ENCODE measurements at regions not wholly inside any gene's neighbourhood (a gene's known extent, or its start where the extent isn't known, plus 50 kb on each side); places are given as distances from the start of the nearest gene placed in this dataset.
A peak's percentile ranks its signal among the peaks of the same experiment; 100 is the strongest.

GRCh38 chr4:125744891-125745364 is 430.2 kb downstream of the FAT4 start:
- DNase-seq (ENCODE audit: low read depth, low spot score): no peak

- DNase-seq (ENCODE audit: low read depth, low spot score): no peak
These were observed 434.6 kb downstream of the FAT4 start for GRCh38 chr4:125749354-125749753.

GRCh38 chr4:125750399-125750798 is 435.6 kb downstream of the FAT4 start:
- DNase-seq (ENCODE audit: low read depth, low spot score): no peak

- DNase-seq (ENCODE audit: low read depth, low spot score): peak; percentile 54
These were observed 436.2 kb downstream of the FAT4 start for GRCh38 chr4:125750828-125751466.

GRCh38 chr4:125758438-125758837 is 443.7 kb downstream of the FAT4 start:
- DNase-seq (ENCODE audit: low read depth, low spot score): no peak

- no peak for DNase-seq (ENCODE audit: low read depth, low spot score)
These were observed 445.6 kb downstream of the FAT4 start for GRCh38 chr4:125760201-125760819.

GRCh38 chr4:125760956-125761355 is 446.2 kb downstream of the FAT4 start:
- DNase-seq (ENCODE audit: low read depth, low spot score): no peak

GRCh38 chr4:125762537-125762936 is 447.8 kb downstream of the FAT4 start:
- DNase-seq (ENCODE audit: low read depth, low spot score): no peak

GRCh38 chr4:125765941-125766340 is 451.2 kb downstream of the FAT4 start:
- DNase-seq (ENCODE audit: low read depth, low spot score): no peak

GRCh38 chr4:125770814-125771398 is 456.2 kb downstream of the FAT4 start:
- DNase-seq (ENCODE audit: low read depth, low spot score): no peak

GRCh38 chr4:125772680-125773079 is 457.9 kb downstream of the FAT4 start:
- DNase-seq (ENCODE audit: low read depth, low spot score): no peak

GRCh38 chr4:125773502-125773901 is 458.7 kb downstream of the FAT4 start:
- DNase-seq (ENCODE audit: low read depth, low spot score): no peak

GRCh38 chr4:125773931-125774330 is 459.2 kb downstream of the FAT4 start:
- DNase-seq (ENCODE audit: low read depth, low spot score): no peak

- no peak for DNase-seq (ENCODE audit: low read depth, low spot score)
These were observed 461.4 kb downstream of the FAT4 start for GRCh38 chr4:125776146-125776545.

GRCh38 chr4:125780164-125780563 is 465.4 kb downstream of the FAT4 start:
- DNase-seq (ENCODE audit: low read depth, low spot score): no peak

GRCh38 chr4:125780747-125781146 is 466.0 kb downstream of the FAT4 start:
- DNase-seq (ENCODE audit: low read depth, low spot score): no peak

GRCh38 chr4:125781651-125782050 is 466.9 kb downstream of the FAT4 start:
- DNase-seq (ENCODE audit: low read depth, low spot score): no peak

GRCh38 chr4:125784741-125785140 is 470.0 kb downstream of the FAT4 start:
- DNase-seq (ENCODE audit: low read depth, low spot score): no peak

- DNase-seq (ENCODE audit: low read depth, low spot score): no peak
These were observed 473.0 kb downstream of the FAT4 start for GRCh38 chr4:125787707-125788106.

GRCh38 chr4:125789023-125789422 is 474.3 kb downstream of the FAT4 start:
- no peak for DNase-seq (ENCODE audit: low read depth, low spot score)

GRCh38 chr4:125791896-125792295 is 477.1 kb downstream of the FAT4 start:
- no peak for DNase-seq (ENCODE audit: low read depth, low spot score)

- DNase-seq (ENCODE audit: low read depth, low spot score): no peak
These were observed 480.2 kb downstream of the FAT4 start for GRCh38 chr4:125794989-125795388.

GRCh38 chr4:125796138-125796537 is 481.4 kb downstream of the FAT4 start:
- DNase-seq (ENCODE audit: low read depth, low spot score): no peak
